ENCODE measurements at regions not wholly inside any gene's neighbourhood (a gene's known extent, or its start where the extent isn't known, plus 50 kb on each side); places are given as distances from the start of the nearest gene placed in this dataset.
"Not testable (repeated sequence)": the region's sequence is repeated elsewhere in the genome, so short reads cannot be mapped to it uniquely, and the experiment has no call there.

DNA sequence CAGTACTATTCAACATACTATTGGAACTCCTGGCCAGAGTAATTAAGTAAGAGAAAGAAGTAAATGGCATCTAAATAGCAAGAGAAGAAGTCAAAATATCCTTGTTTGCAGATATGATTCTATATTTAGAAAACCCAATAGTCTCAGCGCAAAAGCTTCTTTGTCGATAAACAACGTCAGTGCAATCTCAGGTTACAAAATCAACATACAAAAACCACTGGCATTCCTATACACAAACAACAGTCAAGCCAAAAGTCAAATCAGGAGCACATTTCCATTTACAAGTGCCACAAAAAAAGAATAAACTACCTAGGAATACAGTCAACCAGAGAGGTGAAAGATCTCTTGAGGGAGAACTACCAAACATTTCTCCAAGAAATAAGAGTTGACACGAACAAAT is 1901.9 kb upstream of the ACO1 start:
- DNase-seq (ENCODE audit: low read depth in 4 of 4, low spot score in 3 of 4), result no peak

DNA sequence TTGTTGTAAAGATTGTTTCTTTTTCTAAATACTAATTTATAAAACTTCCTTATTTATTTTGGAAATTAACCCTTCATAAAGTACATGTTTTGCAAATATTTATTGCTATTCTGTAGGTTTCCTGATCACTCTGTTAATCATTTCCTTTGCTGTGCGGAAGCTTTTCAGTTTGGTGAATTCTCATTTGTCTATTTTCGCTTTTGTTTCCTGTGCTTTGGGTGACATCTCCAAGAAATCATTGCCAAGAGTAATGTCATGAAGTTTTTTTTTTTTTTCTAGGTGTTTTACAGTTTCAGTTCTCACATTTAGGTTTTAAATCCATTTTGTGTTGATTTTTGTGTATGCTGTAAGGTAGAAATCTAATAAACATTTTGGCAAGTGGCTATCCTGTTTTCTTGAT is 1899.8 kb upstream of the ACO1 start:
- no peak for DNase-seq (ENCODE audit: low read depth in 4 of 4, low spot score in 3 of 4)

DNA sequence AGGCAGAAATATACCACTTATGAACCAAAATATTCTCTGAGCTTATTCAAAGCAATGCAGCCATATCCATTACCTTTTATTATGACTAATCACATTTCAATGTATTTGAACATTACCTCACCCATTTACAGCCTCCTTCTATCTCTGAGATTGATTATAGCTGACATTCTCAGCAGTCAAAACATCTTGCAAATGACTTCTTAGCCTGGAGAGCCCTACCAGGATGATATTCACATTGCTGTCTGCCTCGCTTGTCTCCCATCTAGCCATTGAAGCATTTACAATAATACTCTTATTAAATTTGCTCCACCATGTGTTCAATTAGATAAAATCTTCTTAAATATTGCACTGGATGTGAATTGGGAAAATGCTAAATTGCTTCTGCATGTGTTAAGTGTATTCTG is 1879.9 kb upstream of the ACO1 start:
- no peak for DNase-seq (ENCODE audit: low read depth in 4 of 4, low spot score in 3 of 4)

DNA sequence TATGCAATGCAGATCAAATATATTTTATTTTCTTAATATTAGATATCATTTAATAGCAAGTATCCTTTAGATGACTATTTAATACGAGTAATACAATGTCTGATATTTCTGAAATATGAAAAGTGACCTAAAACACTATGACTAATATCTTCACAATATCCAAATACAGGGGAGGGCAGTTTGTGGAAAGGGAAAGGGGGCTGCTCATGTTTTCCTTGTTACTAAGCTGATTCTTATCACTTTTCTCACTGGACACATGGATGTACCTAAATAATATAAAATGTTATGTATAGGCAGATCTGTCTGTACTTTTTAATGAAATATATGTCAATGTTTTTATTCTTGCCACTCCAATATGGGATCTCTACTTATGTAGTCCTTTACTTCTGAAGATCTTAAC is 1879.1 kb upstream of the ACO1 start:
- DNase-seq (ENCODE audit: low read depth in 4 of 4, low spot score in 3 of 4), result no peak

DNA sequence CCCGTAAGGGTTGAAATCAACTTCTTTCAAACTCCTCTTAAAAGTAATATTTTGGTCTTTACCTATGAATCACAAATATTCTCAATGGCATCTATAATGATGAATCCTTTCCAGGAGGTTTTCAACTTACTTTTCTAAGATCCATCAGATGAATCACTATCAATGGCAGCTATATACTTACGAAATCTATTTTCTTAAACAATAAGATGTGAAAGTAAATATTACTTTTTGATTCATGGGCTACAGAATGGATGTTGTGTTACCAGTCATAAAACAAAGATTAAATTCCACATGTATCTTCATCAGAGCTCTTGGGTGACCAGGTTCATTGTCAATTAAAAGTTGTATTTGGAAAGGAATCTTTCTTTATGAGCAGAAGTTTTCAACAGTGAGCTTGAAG is 1877.7 kb upstream of the ACO1 start:
- no peak for DNase-seq (ENCODE audit: low read depth in 4 of 4, low spot score in 3 of 4)

DNA sequence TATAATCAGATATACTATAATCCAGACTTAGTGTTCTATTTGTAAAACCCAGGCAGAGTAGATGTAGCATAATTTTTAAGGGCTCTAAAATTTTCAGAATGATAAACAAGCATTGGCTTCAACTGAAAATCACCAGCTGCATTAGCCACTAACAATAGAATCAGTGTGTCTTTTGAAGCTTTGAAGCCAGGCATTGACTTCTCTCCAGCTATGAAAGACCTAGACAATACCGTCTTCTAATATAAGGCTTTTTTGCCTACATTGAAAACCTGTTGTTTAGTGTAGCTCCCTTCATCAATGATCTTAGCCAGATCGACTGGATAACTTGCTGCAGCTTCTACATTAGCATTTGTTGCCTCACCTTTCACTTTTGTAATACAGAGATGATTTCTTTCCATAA is 1877.3 kb upstream of the ACO1 start:
- no peak for DNase-seq (ENCODE audit: low read depth in 4 of 4, low spot score in 3 of 4)

DNA sequence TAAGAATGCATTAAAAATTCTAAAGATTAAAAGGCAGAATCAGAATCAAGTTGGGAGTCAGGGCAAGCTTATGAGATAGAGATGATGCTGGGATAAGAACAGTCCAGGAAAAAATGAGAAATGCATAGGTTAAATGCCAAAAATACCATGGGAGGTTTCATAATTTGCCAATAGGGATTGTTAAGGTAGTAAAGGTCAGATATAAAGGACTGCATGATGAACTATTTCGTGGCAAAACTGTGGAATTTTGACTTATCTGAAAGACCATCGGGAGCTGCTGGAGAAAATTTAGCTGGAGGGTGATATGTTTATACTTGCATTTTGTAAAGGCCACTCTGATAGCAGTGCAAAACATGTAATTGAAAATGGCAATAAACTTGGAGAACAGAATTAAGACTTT is 1872.8 kb upstream of the ACO1 start:
- DNase-seq (ENCODE audit: low read depth in 4 of 4, low spot score in 3 of 4), result no peak

DNA sequence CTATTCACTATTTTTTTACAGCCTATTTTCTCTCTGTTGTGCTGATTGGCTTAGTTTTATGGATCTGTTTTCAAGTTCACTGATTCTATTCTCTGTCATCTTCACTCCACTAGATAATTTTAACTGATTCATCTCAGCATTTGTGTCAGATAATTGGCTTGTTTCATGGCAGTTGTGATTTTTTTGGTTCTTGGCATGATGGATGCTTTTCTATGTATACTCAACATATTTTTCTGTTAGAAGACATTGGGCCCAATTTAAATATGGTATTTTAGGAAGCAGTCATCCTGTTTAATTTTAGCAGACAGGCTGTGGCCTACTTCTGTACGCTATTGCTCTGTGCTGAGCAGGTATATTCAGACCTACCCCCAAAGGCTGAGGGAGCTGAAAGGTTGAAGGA is 1865.3 kb upstream of the ACO1 start:
- no peak for DNase-seq (ENCODE audit: low read depth in 4 of 4, low spot score in 3 of 4)

DNA sequence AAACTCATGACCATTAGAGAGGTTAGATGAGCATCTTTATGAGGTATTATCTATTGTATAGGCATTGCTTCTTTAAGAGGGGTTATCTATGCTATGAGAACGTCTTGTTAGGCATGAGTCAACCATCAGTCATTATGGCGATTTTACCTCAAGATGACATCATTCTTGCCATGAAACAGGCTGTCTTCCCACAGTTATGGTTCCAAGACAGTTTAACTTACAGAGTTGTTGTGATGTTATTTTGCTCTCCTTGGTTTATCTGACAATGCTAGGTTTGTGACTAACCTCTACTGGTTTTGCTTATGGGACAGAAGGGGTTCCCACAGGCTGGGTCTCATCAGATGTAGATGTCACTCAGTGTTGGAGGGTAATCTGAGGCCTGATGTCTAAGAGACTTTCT is 1864.7 kb upstream of the ACO1 start:
- no peak for DNase-seq (ENCODE audit: low read depth in 4 of 4, low spot score in 3 of 4)

DNA sequence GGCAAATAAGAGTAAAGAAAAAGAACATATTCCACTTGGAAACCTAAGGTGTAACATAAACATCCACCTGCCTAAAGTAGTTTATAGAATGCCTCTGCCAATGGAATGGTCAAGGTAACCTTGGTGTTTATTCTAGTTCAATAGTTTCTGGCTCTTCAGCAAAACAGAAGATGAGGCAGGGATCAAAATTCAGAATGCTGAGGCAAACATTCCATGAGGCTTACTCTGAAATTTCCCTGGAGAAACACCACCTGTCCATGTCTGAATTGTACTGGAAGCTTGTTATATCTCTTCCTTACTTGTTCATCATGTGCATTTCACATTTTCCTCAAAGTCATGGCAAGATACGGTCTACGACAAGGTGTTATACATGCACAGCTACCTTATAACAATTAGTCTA is 1862.4 kb upstream of the ACO1 start:
- DNase-seq (ENCODE audit: low read depth in 4 of 4, low spot score in 3 of 4), result no peak

DNA sequence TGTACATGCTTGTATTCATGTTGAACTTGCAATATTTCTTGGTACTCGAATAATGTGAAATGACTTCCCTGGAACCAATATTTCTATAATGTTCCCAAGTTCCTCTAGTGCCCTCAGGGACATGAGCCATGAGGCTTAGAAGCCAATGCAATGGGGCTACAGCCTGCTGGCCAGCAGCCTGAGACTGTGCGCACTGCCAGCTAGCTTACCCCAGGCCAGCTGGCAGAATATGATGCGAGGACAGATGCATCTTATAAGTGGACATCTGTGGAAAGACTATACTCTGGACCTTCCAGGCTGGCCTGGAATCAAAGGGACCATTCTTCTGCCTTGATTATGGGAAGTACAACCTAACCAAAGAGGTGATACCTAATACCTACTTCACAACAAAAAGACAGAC is 1862.0 kb upstream of the ACO1 start:
- DNase-seq (ENCODE audit: low read depth in 4 of 4, low spot score in 3 of 4), result no peak

DNA sequence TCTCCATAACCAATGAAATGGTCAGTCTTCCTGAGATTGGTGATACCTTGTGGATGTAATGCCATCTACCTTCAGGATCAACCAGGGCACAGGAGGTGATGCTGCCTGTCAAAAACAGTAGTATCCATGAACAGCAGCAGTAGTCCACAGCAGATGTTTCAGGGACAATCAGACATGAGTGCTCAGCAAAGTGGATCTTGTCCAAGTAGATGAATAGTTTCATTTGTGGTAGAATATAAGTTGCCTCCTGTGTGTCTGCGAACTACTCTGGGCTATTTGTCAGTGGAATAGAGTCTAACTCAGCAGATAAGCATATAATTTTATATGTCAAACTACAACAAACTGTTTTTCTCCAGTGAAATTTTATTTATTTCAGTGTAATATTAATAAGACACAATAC is 1860.1 kb upstream of the ACO1 start:
- no peak for DNase-seq (ENCODE audit: low read depth in 4 of 4, low spot score in 3 of 4)

DNA sequence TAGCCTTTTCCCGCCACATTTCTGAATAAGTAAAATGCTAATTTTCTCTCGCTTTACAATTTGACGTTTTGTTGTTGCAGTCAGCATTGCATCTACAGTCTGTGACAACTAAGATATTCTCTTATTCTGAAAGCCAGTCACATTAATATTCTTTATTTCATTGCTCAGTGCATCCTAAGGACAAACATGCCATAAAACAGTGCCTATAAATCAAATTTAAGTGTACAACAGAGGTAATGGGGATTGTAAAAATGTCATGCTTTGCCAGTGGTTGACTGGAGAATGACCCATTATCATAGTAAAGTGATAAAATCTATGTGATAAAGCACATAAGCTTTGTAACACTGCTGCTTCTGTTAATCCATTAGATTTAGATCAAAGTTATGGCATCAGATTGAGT is 1850.0 kb upstream of the ACO1 start:
- no peak for DNase-seq (ENCODE audit: low read depth in 4 of 4, low spot score in 3 of 4)

DNA sequence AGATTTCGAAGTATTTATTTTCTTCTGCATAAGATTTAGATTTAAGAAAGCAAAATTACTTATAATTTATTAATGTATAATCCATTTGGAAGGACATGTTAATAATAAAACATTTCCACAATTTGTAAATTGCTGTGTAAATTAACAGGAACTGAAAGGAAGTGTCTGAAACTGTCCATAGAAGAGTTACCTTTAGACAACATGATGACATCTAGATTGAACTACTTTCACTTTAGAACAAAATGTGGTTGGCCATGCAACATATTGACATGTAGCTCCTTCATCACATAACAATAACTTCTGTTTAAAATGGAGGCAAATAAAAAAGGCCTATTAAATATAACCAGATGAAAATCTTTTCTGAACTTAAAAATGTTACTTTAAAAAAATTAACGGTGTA is 1849.5 kb upstream of the ACO1 start:
- DNase-seq (ENCODE audit: low read depth in 4 of 4, low spot score in 3 of 4), result no peak

DNA sequence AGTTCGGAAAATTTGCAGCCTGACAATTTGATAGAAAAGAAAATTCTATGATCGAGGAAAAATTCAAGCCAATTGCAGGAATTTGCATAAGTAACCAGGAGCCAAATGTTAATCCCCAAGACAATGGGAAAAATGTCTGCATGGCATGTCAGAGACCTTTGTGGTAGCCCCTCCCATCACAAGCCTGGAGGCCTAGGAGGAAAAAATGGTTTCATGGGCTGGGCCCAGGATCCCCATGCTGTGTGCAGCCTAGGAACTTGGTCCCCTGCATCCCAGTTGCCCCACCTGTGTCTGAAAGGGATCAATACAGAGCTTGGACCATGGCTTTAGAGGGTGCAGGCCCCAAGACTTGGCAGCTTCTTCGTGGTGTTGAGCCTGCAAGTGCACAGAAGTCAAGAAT is 1847.9 kb upstream of the ACO1 start:
- no peak for DNase-seq (ENCODE audit: low read depth in 4 of 4, low spot score in 3 of 4)

DNA sequence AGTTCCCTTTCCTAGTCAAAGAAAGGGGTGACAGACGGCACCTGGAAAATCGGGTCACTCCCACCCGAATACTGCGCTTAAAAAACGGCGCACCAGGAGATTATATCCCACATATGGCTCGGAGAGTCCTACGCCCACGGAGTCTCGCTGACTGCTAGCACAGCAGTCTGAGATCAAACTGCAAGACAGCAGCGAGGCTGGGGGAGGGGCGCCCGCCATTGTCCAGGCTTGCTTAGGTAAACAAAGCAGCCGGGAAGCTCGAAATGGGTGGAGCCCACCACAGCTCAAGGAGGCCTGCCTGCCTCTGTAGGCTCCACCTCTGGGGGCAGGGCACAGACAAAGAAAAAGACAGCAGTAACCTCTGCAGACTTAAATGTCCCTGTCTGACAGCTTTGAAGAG is 1844.7 kb upstream of the ACO1 start:
- not testable (repeated sequence) for DNase-seq (ENCODE audit: low read depth in 4 of 4, low spot score in 3 of 4)

DNA sequence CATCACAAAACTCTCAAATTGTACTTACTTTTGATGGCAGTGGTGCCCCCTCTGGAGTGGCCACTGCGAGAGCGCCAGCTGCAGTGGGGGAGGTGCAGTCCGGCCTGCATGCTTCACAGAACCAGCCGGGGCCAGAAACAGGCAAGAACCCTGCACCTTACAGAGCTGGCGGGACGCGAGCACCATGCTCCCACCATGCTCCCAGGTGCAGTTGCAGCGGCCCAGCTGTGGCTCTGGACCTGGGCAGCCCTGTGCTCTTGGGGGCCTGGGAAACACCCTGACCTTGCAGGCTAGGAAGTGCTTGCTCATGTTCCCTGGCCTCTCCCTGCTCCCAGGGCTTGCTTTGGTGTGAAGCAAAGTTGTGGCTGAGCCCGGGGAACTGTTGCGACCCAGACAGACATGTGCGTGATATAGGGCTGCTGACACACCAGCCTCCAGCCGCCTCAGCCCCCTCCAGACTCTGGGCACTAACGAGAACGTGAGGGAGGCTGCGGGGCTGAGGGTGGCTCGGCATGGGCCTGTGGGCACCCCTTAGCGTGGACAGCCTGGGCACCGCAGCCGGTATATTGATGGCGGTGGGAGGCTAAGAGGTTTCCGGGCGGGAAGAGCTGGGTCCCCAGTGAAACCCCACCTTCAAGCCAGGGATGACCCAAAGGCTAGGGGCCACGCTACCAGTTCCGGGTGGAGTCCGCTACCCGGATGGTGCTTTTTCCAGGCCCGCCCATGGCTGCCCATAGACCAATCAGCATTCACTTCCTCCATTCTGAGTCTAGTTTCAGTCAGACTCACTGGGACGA is 1809.9 kb upstream of the ACO1 start:
- no peak for DNase-seq (ENCODE audit: low read depth in 4 of 4, low spot score in 3 of 4)

DNA sequence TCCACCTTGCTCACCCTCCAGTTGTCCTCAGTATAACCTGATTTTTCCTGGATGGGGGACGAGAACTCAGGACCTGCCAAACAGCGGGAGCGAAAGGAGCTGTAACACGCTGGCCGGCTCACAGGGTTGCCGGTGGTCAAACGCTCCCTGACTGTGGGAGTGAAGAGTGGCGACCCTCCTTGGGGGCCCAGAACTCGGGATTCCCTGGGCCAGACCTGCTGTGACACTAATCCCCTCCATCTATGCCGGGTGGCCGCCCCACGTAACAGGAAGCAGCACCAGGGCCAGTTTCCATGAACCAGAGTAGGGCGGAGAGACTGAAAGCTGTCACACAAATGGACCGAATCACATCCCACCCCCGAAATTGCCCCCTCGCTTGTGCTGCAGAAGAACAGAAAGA is 1809.2 kb upstream of the ACO1 start:
- DNase-seq (ENCODE audit: low read depth in 4 of 4, low spot score in 3 of 4), result no peak

DNA sequence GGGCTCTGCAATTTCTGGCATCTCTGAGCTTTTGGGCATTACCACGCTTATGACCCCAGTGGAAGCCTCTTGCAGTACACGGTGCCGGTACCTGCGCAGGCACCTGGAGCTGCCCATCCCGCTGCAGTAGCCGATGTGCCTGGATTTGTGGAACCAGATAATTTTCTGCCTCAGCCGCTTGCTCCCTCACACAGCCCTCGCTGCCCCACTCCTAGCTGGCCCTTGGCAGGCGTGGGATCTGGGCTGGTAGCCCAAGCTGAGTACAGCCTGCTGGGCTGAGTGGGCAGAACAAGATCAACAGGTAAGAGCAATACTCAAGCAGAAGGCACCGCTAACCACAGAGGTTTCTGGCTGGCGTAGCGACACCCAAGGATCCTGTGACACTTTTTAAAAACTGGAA is 1808.8 kb upstream of the ACO1 start:
- DNase-seq (ENCODE audit: low read depth in 4 of 4, low spot score in 3 of 4), result no peak

DNA sequence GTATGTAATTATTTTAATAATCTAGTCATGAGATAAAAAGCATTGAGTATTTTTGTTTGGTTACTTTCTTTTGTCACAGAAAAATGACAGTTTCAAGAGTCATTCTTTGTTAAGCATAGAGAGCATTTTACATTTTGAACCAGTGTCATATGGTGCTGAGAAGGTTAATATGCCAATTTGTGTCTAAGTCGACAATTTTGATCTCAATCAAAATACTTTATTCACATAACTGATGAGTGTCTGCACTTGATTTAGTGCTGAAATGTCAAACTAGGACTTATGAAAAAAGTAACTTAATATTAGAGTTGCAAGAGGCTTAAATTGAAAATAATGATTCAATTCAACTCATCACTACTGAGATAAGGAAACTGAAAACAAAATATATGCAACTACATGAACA is 1804.6 kb upstream of the ACO1 start:
- DNase-seq (ENCODE audit: low read depth in 4 of 4, low spot score in 3 of 4), result no peak

DNA sequence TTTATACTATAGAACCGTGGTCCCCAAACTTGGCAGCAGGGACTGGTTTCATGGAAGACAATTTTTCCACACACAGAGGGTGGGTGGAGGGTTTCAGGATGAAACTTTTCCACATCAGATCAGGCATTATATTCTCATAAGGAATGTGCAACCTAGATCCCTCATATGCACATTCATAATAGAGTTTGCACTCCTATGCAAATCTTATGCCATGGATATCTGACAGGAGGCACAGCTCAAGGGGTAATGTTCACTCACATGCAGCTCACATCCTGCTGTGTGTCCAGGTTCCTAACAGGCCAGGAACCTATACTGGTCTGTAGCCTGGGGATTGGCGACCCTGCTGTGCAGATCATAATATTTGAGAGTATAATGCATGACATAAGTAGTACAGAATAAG is 1802.2 kb upstream of the ACO1 start:
- no peak for DNase-seq (ENCODE audit: low read depth in 4 of 4, low spot score in 3 of 4)

DNA sequence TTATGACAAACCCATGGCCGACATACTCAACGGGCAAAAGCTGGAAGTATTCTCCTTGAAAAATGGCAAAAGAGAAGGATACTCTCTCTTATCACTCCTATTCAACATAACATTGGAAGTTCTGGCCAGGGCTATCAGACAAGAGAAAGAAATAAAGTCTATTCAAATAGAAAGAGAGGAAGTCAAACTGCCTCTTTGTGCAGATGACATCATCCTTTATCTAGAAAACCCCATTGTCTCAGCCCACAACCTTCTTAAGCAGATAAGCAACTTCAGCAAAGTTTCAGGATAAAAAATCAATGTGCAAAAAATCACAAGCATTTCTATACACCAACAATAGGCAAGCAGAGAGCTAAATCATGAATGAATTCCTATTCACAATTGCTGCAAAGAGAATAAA is 1799.9 kb upstream of the ACO1 start:
- DNase-seq (ENCODE audit: low read depth in 4 of 4, low spot score in 3 of 4), result no peak

DNA sequence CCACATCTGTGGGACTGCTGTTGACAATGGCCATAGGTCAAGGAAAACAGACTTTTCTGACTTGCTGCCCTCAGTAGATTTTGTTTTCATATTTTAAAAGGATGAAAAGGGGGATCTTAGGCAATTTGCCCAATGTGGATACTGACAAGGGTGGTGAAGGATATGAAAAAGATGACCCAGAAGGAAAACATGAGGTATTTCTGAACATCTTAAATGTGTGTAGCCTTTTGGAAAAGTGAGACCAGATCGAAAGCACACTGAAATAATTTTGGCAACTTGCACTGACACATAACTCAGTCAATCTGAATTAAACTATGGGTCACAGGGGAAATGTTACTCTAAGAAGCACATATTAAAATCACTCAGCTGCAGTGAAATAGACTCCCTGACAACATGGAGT is 1793.0 kb upstream of the ACO1 start:
- no peak for DNase-seq (ENCODE audit: low read depth in 4 of 4, low spot score in 3 of 4)

Measured in left renal pelvis (tissue), 4 donors.